H9 (cell line): ENCODE measurements at regions not wholly inside any gene's neighbourhood (a gene's known extent, or its start where the extent isn't known, plus 50 kb on each side); places are given as distances from the start of the nearest gene placed in this dataset.

Experiments
- DNase-seq: peaks from one replicate; pipeline ENCODE4 v3.0.0-alpha.2; 2017
- H2AFZ ChIP-seq: one replicate; pipeline ENCODE4 v1.6.1; 2013; ENCODE audit warnings: mild to moderate bottlenecking, low read length, control low read depth, moderate library complexity
- H2AK5ac ChIP-seq: 2 replicates; pipeline ENCODE4 v1.6.1; 2013; ENCODE audit warnings: low read length, control low read depth, mixed read lengths; ENCODE audit not compliant: insufficient read length
- H2BK120ac ChIP-seq: one replicate; pipeline ENCODE4 v1.6.1; 2013; ENCODE audit warnings: low read depth, mild to moderate bottlenecking, low read length, control low read depth, inconsistent platforms; ENCODE audit not compliant: poor library complexity, severe bottlenecking
- H2BK12ac ChIP-seq: 2 replicates; pipeline ENCODE4 v1.6.1; 2013; ENCODE audit warnings: low read length, control low read depth, mixed read lengths, low read depth; ENCODE audit not compliant: insufficient read length
- H2BK15ac ChIP-seq: 2 replicates; pipeline ENCODE4 v1.6.1; 2013; ENCODE audit warnings: low read depth, low read length, control low read depth
- H2BK20ac ChIP-seq: one replicate; pipeline ENCODE4 v1.6.1; 2013; ENCODE audit warnings: low read depth, mild to moderate bottlenecking, low read length, control low read depth, inconsistent platforms; ENCODE audit not compliant: poor library complexity, severe bottlenecking
- H2BK5ac ChIP-seq: 2 replicates; pipeline ENCODE4 v1.6.1; 2013; ENCODE audit warnings: low read length, control low read depth, mixed read lengths; ENCODE audit not compliant: insufficient read length
- H3K14ac ChIP-seq: 2 replicates; pipeline ENCODE4 v1.6.1; 2013; ENCODE audit warnings: low read length, control low read depth; ENCODE audit not compliant: insufficient read depth
- H3K18ac ChIP-seq: 2 replicates; pipeline ENCODE4 v1.6.1; 2013; ENCODE audit warnings: low read depth, mild to moderate bottlenecking, mixed read lengths, low read length, control low read depth; ENCODE audit not compliant: insufficient read length
- H3K23ac ChIP-seq: 2 replicates; pipeline ENCODE4 v1.6.1; 2013; ENCODE audit warnings: low read length, control low read depth, mixed read lengths, low read depth; ENCODE audit not compliant: insufficient read length
- H3K23me2 ChIP-seq: 2 replicates; pipeline ENCODE4 v1.6.1; 2013; ENCODE audit warnings: low read depth, mild to moderate bottlenecking, mixed read lengths, low read length, control low read depth; ENCODE audit not compliant: insufficient read length, poor library complexity, severe bottlenecking
- H3K27ac ChIP-seq: 2 replicates; pipeline ENCODE4 v1.5.1; 2013; ENCODE audit warnings: low read length, control low read depth, mixed read lengths, low read depth; ENCODE audit not compliant: insufficient read length
- H3K27me3 ChIP-seq: 2 replicates; pipeline ENCODE4 v1.6.1; 2013; ENCODE audit warnings: low read length, control low read depth, inconsistent platforms; ENCODE audit not compliant: insufficient read depth
- H3K4ac ChIP-seq: 2 replicates; pipeline ENCODE4 v1.6.1; 2013; ENCODE audit warnings: low read depth, mild to moderate bottlenecking, control low read depth, inconsistent platforms, low read length, moderate library complexity
- H3K4me1 ChIP-seq: 2 replicates; pipeline ENCODE4 v1.6.1; 2013; ENCODE audit warnings: low read length, control low read depth, inconsistent platforms; ENCODE audit not compliant: insufficient read depth
- H3K4me2 ChIP-seq: 2 replicates; pipeline ENCODE4 v1.6.1; 2013; ENCODE audit warnings: low read length, control low read depth, mixed read lengths; ENCODE audit not compliant: insufficient read length, insufficient read depth
- H3K56ac ChIP-seq: 2 replicates; pipeline ENCODE4 v1.6.1; 2013; ENCODE audit warnings: low read depth, mild to moderate bottlenecking, mixed read lengths, low read length, control low read depth; ENCODE audit not compliant: insufficient read length
- H3K79me1 ChIP-seq: 2 replicates; pipeline ENCODE4 v1.6.1; 2013; ENCODE audit warnings: low read depth, mild to moderate bottlenecking, moderate library complexity, low read length, control low read depth, inconsistent platforms; ENCODE audit not compliant: insufficient read depth, poor library complexity, severe bottlenecking
- H3K79me2 ChIP-seq: 2 replicates; pipeline ENCODE4 v1.6.1; 2013; ENCODE audit warnings: low read length, control low read depth, inconsistent platforms; ENCODE audit not compliant: insufficient read depth
- H3K9ac ChIP-seq: 2 replicates; pipeline ENCODE4 v1.6.1; 2013; ENCODE audit warnings: low read length, control low read depth, mixed read lengths; ENCODE audit not compliant: insufficient read length; ENCODE audit errors: extremely low read depth
- H3K9me3 ChIP-seq: one replicate; pipeline ENCODE4 v1.6.1; 2013; ENCODE audit warnings: low read depth, low read length, inconsistent platforms; ENCODE audit not compliant: control insufficient read depth
- H3T11ph ChIP-seq: one replicate; pipeline ENCODE4 v1.6.1; 2013; ENCODE audit warnings: mild to moderate bottlenecking, low read length, control low read depth, inconsistent platforms
- H4K20me1 ChIP-seq: one replicate; pipeline ENCODE4 v1.6.1; 2013; ENCODE audit not compliant: control insufficient read depth, insufficient read length, insufficient read depth
- H4K5ac ChIP-seq: 2 replicates; pipeline ENCODE4 v1.6.1; 2013; ENCODE audit warnings: low read depth, mild to moderate bottlenecking, mixed read lengths, low read length, control low read depth; ENCODE audit not compliant: insufficient read length
- H4K8ac ChIP-seq: replicated peaks from 2 replicates; pipeline ENCODE4 v1.6.1; 2013; ENCODE audit warnings: low read length, control low read depth, mixed read lengths, low read depth; ENCODE audit not compliant: insufficient read length
- H4K91ac ChIP-seq: 2 replicates; pipeline ENCODE4 v1.6.1; 2013; ENCODE audit warnings: low read depth, mild to moderate bottlenecking, moderate library complexity, mixed read lengths, low read length, control low read depth; ENCODE audit not compliant: insufficient read length
- H3K27ac Mint-ChIP-seq, 3 experiments: 2 replicates in 2 of 3; 3 replicates in 1 of 3; pipeline ENCODE4 v1.8.0; 2020 to 2021; ENCODE audit warnings: mixed read lengths in 3 of 3, mild to moderate bottlenecking in 1 of 3, moderate library complexity in 1 of 3
- H3K27me3 Mint-ChIP-seq: 2 replicates; pipeline ENCODE4 v1.8.0; 2021; ENCODE audit warnings: low read depth, mild to moderate bottlenecking, moderate library complexity, mixed read lengths
- H3K36me3 Mint-ChIP-seq, 3 experiments: 2 replicates in 2 of 3; 3 replicates in 1 of 3; pipeline ENCODE4 v1.8.0; 2020 to 2021; ENCODE audit warnings: low read depth in 3 of 3, mixed read lengths in 3 of 3; ENCODE audit not compliant: insufficient read depth in 1 of 3
- H3K4me1 Mint-ChIP-seq, 2 experiments: 2 replicates each; pipeline ENCODE4 v1.8.0; 2020; ENCODE audit warnings: mixed read lengths in 2 of 2
- H3K4me3 Mint-ChIP-seq, 2 experiments: 2 replicates in 1 of 2; 3 replicates in 1 of 2; pipeline ENCODE4 v1.8.0; 2020 to 2021; ENCODE audit warnings: mild to moderate bottlenecking in 2 of 2, mixed read lengths in 2 of 2, moderate library complexity in 1 of 2
- H3K9me3 Mint-ChIP-seq, 2 experiments: 2 replicates in 1 of 2; 3 replicates in 1 of 2; pipeline ENCODE4 v1.8.0; 2020; ENCODE audit warnings: mild to moderate bottlenecking in 2 of 2, mixed read lengths in 2 of 2, moderate library complexity in 1 of 2
- CTCF ChIP-seq: fragments of 200-600 bp; sonication (generic); conservative IDR thresholded peaks from 3 replicates; pipeline ENCODE4 v1.8.0; 2021; ENCODE audit warnings: antibody characterized with exemption, mild to moderate bottlenecking
- WGBS: extraction: QIAGEN DNeasy Blood & Tissue Kit; methylation state at CpG from one replicate; pipeline ENCODE4 v1.1.7; 2013; ENCODE audit warnings: missing lambda C conversion rate, low lambda C conversion rate, mixed read lengths; ENCODE audit not compliant: insufficient read length; ENCODE audit errors: extremely low coverage; 5-methylcytosine and 5-hydroxymethylcytosine counted together

- no peaks in the 10 kb centered on the region for H3K4me1 ChIP-seq
- no peak overlapping the region for H4K91ac ChIP-seq
- no peaks in the 10 kb centered on the region for H4K20me1 ChIP-seq
- WGBS: no CpG with 5 or more reads among the region's 4 CpGs
- DNase-seq: no peak
- H2BK20ac ChIP-seq: no peak overlapping the region
- H3K4ac ChIP-seq: no peak overlapping the region
- no peak overlapping the region for H3T11ph ChIP-seq
- H3K27me3 ChIP-seq: no peaks in the 10 kb centered on the region
- H3K9me3 ChIP-seq: no peaks in the 10 kb centered on the region
- no peak overlapping the region for H3K27ac ChIP-seq
- no peaks in the 10 kb centered on the region for H3K79me2 ChIP-seq
- Mint-ChIP-seq H3K4me3 (no peak overlapping the region), H3K27ac (no peak overlapping the region), H3K36me3 (no peaks in the 10 kb centered on the region), H3K27me3 (peaks cover 5% of the 10 kb centered on the region), H3K4me1 (peaks cover 6 to 7% of the 10 kb centered on the region in 2 experiments; a peak in 3 of 4 replicates), H3K9me3 (no peaks in the 10 kb centered on the region)
- H2BK15ac ChIP-seq: no peak overlapping the region
- H3K14ac ChIP-seq: no peak overlapping the region
- H3K23ac ChIP-seq: no peak overlapping the region
- no peak overlapping the region for H2AFZ ChIP-seq
- no peak overlapping the region for H2BK5ac ChIP-seq
- no peaks in the 10 kb centered on the region for H3K79me1 ChIP-seq
- H3K23me2 ChIP-seq: no peaks in the 10 kb centered on the region
- no peak overlapping the region for H3K4me2 ChIP-seq
- H3K9ac ChIP-seq: no peak overlapping the region
- H4K5ac ChIP-seq: no peak overlapping the region
- no peak for TF ChIP-seq CTCF
- H4K8ac ChIP-seq: no peak overlapping the region
- H2BK12ac ChIP-seq: no peak overlapping the region
- no peak overlapping the region for H3K56ac ChIP-seq
- no peak overlapping the region for H3K18ac ChIP-seq
- no peak overlapping the region for H2AK5ac ChIP-seq
- no peak overlapping the region for H2BK120ac ChIP-seq
Observed at GRCh38 chr20:39654171-39654570, 692.0 kb downstream of the DHX35 start.
